ENCODE measurements at regions not wholly inside any gene's neighbourhood (a gene's known extent, or its start where the extent isn't known, plus 50 kb on each side); places are given as distances from the start of the nearest gene placed in this dataset.

GRCh38 chr5:98563885-98564653, 209.4 kb upstream of the RGMB start:
- H3K27me3 Mint-ChIP-seq (ENCODE audit: low read depth) = no peaks in the 10 kb centered on the region
- CTCF ChIA-PET = no interaction called here

DNA sequence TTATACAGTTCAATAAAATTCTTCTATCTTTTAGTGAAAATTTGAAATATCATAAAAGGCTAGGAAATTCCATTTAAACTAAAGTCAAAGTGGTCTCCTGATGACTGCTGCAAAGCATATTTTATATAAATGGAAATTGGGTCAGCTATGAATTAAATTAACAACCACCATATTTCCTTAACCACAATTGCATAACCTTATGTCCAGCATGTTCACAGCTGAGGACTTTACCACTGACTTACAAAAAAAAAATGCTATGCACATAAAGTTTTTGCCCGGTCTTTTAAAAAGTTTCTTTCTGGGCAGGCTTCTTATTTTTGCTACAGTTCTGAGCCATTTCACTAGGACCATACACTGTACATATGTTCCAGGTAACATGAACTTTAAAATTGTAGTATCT, 208.6 kb upstream of the RGMB start:
- peaks cover 22% of the 10 kb centered on the region for H3K4me1 Mint-ChIP-seq
- H3K27me3 Mint-ChIP-seq (ENCODE audit: low read depth) = no peaks in the 10 kb centered on the region
- CTCF ChIA-PET = no interaction called here
- TF ChIP-seq PRRX2 (CRISPR knock-in tag; IDR thresholded peaks at IDR 0.05) = no peak
- TF ChIP-seq, protein P1, sequence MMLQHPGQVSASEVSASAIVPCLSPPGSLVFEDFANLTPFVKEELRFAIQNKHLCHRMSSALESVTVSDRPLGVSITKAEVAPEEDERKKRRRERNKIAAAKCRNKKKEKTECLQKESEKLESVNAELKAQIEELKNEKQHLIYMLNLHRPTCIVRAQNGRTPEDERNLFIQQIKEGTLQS (CRISPR knock-in tag; conservative IDR thresholded peaks at IDR 0.05) = no peak
- TF ChIP-seq EMX1 (CRISPR knock-in tag; IDR thresholded peaks at IDR 0.05) = no peak
- TF ChIP-seq NR2C2 (CRISPR knock-in tag; IDR thresholded peaks at IDR 0.05) = no peak
- no peak for TF ChIP-seq TEAD4 (CRISPR knock-in tag; IDR thresholded peaks at IDR 0.05)
- TF ChIP-seq, protein P2, sequence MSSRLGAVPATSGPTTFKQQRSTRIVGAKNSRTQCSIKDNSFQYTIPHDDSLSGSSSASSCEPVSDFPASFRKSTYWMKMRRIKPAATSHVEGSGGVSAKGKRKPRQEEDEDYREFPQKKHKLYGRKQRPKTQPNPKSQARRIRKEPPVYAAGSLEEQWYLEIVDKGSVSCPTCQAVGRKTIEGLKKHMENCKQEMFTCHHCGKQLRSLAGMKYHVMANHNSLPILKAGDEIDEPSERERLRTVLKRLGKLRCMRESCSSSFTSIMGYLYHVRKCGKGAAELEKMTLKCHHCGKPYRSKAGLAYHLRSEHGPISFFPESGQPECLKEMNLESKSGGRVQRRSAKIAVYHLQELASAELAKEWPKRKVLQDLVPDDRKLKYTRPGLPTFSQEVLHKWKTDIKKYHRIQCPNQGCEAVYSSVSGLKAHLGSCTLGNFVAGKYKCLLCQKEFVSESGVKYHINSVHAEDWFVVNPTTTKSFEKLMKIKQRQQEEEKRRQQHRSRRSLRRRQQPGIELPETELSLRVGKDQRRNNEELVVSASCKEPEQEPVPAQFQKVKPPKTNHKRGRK (CRISPR knock-in tag; IDR thresholded peaks at IDR 0.05; ENCODE audit: borderline replicate concordance) = no peak
- TF ChIP-seq ZNF121 (CRISPR knock-in tag; IDR thresholded peaks at IDR 0.05) = no peak
- TF ChIP-seq IRF1 (CRISPR knock-in tag; IDR thresholded peaks at IDR 0.05) = no peak
- no peak for TF ChIP-seq FOXK1 (CRISPR knock-in tag; IDR thresholded peaks at IDR 0.05)
- TF ChIP-seq ZNF396 (CRISPR knock-in tag; IDR thresholded peaks at IDR 0.05; ENCODE audit: borderline replicate concordance) = no peak
- TF ChIP-seq KAT7 (CRISPR knock-in tag; IDR thresholded peaks at IDR 0.05; ENCODE audit: borderline replicate concordance) = no peak
- TF ChIP-seq PREB (CRISPR knock-in tag; IDR thresholded peaks at IDR 0.05; ENCODE audit: borderline replicate concordance) = no peak
- TF ChIP-seq MLX (CRISPR knock-in tag; IDR thresholded peaks at IDR 0.05) = no peak
- no peak for TF ChIP-seq NR1H2 (CRISPR knock-in tag; IDR thresholded peaks at IDR 0.05)
- TF ChIP-seq ELF4 (CRISPR knock-in tag; IDR thresholded peaks at IDR 0.05; ENCODE audit: low read depth) = no peak
- TF ChIP-seq TCF7 (CRISPR knock-in tag; IDR thresholded peaks at IDR 0.05; ENCODE audit: low read depth) = no peak
- TF ChIP-seq FOXJ3 (CRISPR knock-in tag; IDR thresholded peaks at IDR 0.05; ENCODE audit: borderline replicate concordance) = no peak
- TF ChIP-seq MXD4 (CRISPR knock-in tag; IDR thresholded peaks at IDR 0.05; ENCODE audit: borderline replicate concordance) = no peak
- H3K36me3 Mint-ChIP-seq = no peaks in the 10 kb centered on the region
- DNase-seq (ENCODE audit: low spot score) (no peak), ATAC-seq (no peak)
- POLR2A ChIA-PET = no interaction called here
- no peak overlapping the region for H3K27ac Mint-ChIP-seq
- H3K4me3 Mint-ChIP-seq = no peak overlapping the region
- H3K9me3 Mint-ChIP-seq = peaks cover 11% of the 10 kb centered on the region

More at GRCh38 chr5:98563885-98564653, 209.4 kb upstream of the RGMB start:
- POLR2A ChIA-PET = no interaction called here
- Mint-ChIP-seq H3K9me3 (peaks cover 11% of the 10 kb centered on the region), H3K36me3 (no peaks in the 10 kb centered on the region), H3K27ac (no peak overlapping the region), H3K4me1 (peaks cover 22% of the 10 kb centered on the region), H3K4me3 (no peak overlapping the region)
- no peak for ATAC-seq
- TF ChIP-seq TEAD4 (CRISPR knock-in tag; IDR thresholded peaks at IDR 0.05) = no peak
- TF ChIP-seq ZNF423 (CRISPR knock-in tag; IDR thresholded peaks at IDR 0.05) = no peak
- TF ChIP-seq HMGA2 (CRISPR knock-in tag; IDR thresholded peaks at IDR 0.05) = no peak
- TF ChIP-seq, protein P3, sequence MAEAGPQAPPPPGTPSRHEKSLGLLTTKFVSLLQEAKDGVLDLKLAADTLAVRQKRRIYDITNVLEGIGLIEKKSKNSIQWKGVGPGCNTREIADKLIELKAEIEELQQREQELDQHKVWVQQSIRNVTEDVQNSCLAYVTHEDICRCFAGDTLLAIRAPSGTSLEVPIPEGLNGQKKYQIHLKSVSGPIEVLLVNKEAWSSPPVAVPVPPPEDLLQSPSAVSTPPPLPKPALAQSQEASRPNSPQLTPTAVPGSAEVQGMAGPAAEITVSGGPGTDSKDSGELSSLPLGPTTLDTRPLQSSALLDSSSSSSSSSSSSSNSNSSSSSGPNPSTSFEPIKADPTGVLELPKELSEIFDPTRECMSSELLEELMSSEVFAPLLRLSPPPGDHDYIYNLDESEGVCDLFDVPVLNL (CRISPR knock-in tag; IDR thresholded peaks at IDR 0.05; ENCODE audit: borderline replicate concordance, low read depth) = no peak
- TF ChIP-seq ZNF232 (CRISPR knock-in tag; IDR thresholded peaks at IDR 0.05) = no peak
- no peak for TF ChIP-seq GTF2I (CRISPR knock-in tag; conservative IDR thresholded peaks at IDR 0.05)
- no peak for TF ChIP-seq ETV6 (CRISPR knock-in tag; IDR thresholded peaks at IDR 0.05)
- TF ChIP-seq, protein P4, sequence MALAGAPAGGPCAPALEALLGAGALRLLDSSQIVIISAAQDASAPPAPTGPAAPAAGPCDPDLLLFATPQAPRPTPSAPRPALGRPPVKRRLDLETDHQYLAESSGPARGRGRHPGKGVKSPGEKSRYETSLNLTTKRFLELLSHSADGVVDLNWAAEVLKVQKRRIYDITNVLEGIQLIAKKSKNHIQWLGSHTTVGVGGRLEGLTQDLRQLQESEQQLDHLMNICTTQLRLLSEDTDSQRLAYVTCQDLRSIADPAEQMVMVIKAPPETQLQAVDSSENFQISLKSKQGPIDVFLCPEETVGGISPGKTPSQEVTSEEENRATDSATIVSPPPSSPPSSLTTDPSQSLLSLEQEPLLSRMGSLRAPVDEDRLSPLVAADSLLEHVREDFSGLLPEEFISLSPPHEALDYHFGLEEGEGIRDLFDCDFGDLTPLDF (CRISPR knock-in tag; IDR thresholded peaks at IDR 0.05) = no peak
- no peak for TF ChIP-seq RORB (CRISPR knock-in tag; IDR thresholded peaks at IDR 0.05)
- TF ChIP-seq SMAD3 (CRISPR knock-in tag; IDR thresholded peaks at IDR 0.05; ENCODE audit: borderline replicate concordance) = no peak
- no peak for TF ChIP-seq PRRX2 (CRISPR knock-in tag; IDR thresholded peaks at IDR 0.05)
- TF ChIP-seq TCF7 (CRISPR knock-in tag; IDR thresholded peaks at IDR 0.05; ENCODE audit: low read depth) = no peak
- TF ChIP-seq OVOL2 (CRISPR knock-in tag; IDR thresholded peaks at IDR 0.05; ENCODE audit: borderline replicate concordance) = no peak
- no peak for DNase-seq (ENCODE audit: low spot score)

All from WTC11 (cell line).